Left lung (tissue), 4 donors: ENCODE measurements at regions not wholly inside any gene's neighbourhood (a gene's known extent, or its start where the extent isn't known, plus 50 kb on each side); places are given as distances from the start of the nearest gene placed in this dataset.

Experiments used
- ATAC-seq: fragments of 200-7000 bp; cut with Tn5 transposase; one replicate; pipeline ENCODE4 v1.9.1; 2020; ENCODE audit warnings: moderate library complexity
- DNase-seq, 4 donors: peaks; one replicate each; pipeline ENCODE4 v3.0.0-alpha.2; 2013 to 2020
- H3K27ac ChIP-seq, 2 donors: fragments of 200-600 bp; sonication (generic) in 1 of 2; one replicate each; pipeline versions ENCODE4 v1.5.0 to v1.8.0; 2020 to 2021
- H3K27me3 ChIP-seq, 2 donors: fragments of 200-600 bp; sonication (generic) in 1 of 2; one replicate each; pipeline versions ENCODE4 v1.5.0 to v1.8.0; 2020 to 2021
- H3K36me3 ChIP-seq, 2 donors: fragments of 200-600 bp; sonication (generic) in 1 of 2; one replicate each; pipeline versions ENCODE4 v1.5.0 to v1.8.0; 2020 to 2021
- H3K4me1 ChIP-seq, 2 donors: fragments of 200-600 bp; one replicate each; pipeline ENCODE4 v1.8.0; 2021
- H3K4me3 ChIP-seq, 2 donors: fragments of 200-600 bp; sonication (generic) in 1 of 2; one replicate each; pipeline versions ENCODE4 v1.5.0 to v1.8.0; 2020 to 2021; ENCODE audit warnings: mild to moderate bottlenecking in 1 of 2
- H3K9me3 ChIP-seq, 2 donors: fragments of 200-600 bp; sonication (generic) in 1 of 2; one replicate each; pipeline versions ENCODE4 v1.5.0 to v1.8.0; 2020 to 2021
- CTCF ChIP-seq, 2 donors: fragments of 200-600 bp; sonication (generic) in 1 of 2; IDR thresholded peaks; one replicate each; pipeline versions ENCODE4 v1.5.0 to v1.8.0; 2021; ENCODE audit warnings: antibody characterized with exemption in 2 of 2
- intact Hi-C, 2 donors: fragments of 100-400 bp; cut with DNase I; formaldehyde crosslinking; loops; one replicate each; pipeline versions ENCODE4 v1.11.2 to v1.14.2; 2022
- donor health status: DM: no; HTN: yes; CAD: no.
- donor health status: DM: no; HTN: no; CAD: no.

DNA sequence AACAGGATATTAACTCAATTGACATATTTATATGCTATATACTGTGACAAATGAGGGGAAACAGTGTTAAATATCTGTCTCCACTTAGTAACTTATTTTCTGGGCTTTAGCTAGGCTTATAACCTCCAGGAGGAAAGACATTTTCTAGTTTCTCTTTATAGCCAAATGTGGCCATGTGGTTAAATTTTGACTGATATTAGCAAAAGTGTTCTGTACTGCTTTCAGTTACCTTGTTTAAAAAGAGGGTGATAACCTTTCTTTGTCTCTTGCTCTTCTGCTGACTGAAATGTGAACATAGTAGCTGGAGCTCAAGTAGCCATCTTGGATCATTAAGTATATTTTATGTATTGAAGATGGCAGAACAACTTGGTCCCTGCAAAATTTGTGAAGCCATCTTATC, 253.7 kb downstream of the PDHA2 start:
- intact Hi-C loops, result no loop called here
- Histone ChIP-seq H3K9me3 (peaks cover 0 to 2% of the 10 kb centered on the region in 2 donors), H3K27me3 (no peaks in the 10 kb centered on the region), H3K4me1 (no peaks in the 10 kb centered on the region), H3K4me3 (no peak overlapping the region), H3K27ac (no peak overlapping the region), H3K36me3 (no peaks in the 10 kb centered on the region)
- ATAC-seq (no peak), DNase-seq (no peak)
- no peak for TF ChIP-seq CTCF (IDR thresholded peaks at IDR 0.05)

DNA sequence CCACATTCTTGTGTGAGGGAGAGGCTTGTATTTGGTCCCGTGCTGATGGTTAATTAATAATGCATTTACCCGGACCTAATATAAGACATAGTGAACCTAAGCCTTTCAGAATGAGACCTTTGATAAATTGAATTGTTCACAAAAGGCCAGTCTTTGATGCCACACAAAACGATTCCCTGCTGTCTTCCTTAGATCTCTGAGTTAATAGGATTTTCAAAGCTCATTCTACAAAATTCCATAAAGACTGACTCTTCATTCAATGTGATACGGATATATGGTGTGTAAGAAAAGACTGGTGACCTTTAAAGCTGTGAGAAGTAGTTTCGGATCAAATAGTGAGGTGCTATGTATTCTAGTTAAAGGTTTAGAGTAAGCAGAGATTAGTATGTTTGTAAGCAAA, 254.3 kb downstream of the PDHA2 start:
- no peak for TF ChIP-seq CTCF (IDR thresholded peaks at IDR 0.05)
- intact Hi-C loops, result no loop called here
- no peak overlapping the region for H3K4me3 ChIP-seq
- H3K36me3 ChIP-seq, result no peaks in the 10 kb centered on the region
- H3K27ac ChIP-seq, result no peak overlapping the region
- H3K9me3 ChIP-seq, result no peaks in the 10 kb centered on the region
- ATAC-seq, result no peak
- H3K27me3 ChIP-seq, result no peaks in the 10 kb centered on the region
- no peaks in the 10 kb centered on the region for H3K4me1 ChIP-seq
- DNase-seq, result no peak

- Histone ChIP-seq H3K4me1 (no peaks in the 10 kb centered on the region), H3K9me3 (no peaks in the 10 kb centered on the region), H3K27ac (no peak overlapping the region), H3K27me3 (no peaks in the 10 kb centered on the region), H3K4me3 (no peak overlapping the region), H3K36me3 (no peaks in the 10 kb centered on the region)
- no peak for ATAC-seq
- intact Hi-C loops, result no loop called here
- no peak for DNase-seq
- TF ChIP-seq CTCF (IDR thresholded peaks at IDR 0.05), result no peak
These were observed 257.2 kb downstream of the PDHA2 start for GRCh38 chr4:96097040-96097607.

- no peaks in the 10 kb centered on the region for H3K36me3 ChIP-seq
- no peaks in the 10 kb centered on the region for H3K4me1 ChIP-seq
- no peak for TF ChIP-seq CTCF (IDR thresholded peaks at IDR 0.05)
- no peak overlapping the region for H3K27ac ChIP-seq
- no peaks in the 10 kb centered on the region for H3K27me3 ChIP-seq
- DNase-seq (no peak), ATAC-seq (no peak)
- no peak overlapping the region for H3K4me3 ChIP-seq
- H3K9me3 ChIP-seq, result no peaks in the 10 kb centered on the region
- intact Hi-C loops, result no loop called here
These were observed 257.8 kb downstream of the PDHA2 start for GRCh38 chr4:96097693-96098092.

GRCh38 chr4:96099031-96099430, 259.1 kb downstream of the PDHA2 start:
- Histone ChIP-seq H3K9me3 (no peaks in the 10 kb centered on the region), H3K27ac (no peak overlapping the region), H3K4me1 (no peaks in the 10 kb centered on the region), H3K36me3 (no peaks in the 10 kb centered on the region), H3K4me3 (no peak overlapping the region), H3K27me3 (no peaks in the 10 kb centered on the region)
- DNase-seq (no peak), ATAC-seq (no peak)
- no peak for TF ChIP-seq CTCF (IDR thresholded peaks at IDR 0.05)
- intact Hi-C loops, result no loop called here
